ENCODE measurements at regions not wholly inside any gene's neighbourhood (a gene's known extent, or its start where the extent isn't known, plus 50 kb on each side); places are given as distances from the start of the nearest gene placed in this dataset.
A peak's percentile ranks its signal among the peaks of the same experiment; 100 is the strongest.

DNA sequence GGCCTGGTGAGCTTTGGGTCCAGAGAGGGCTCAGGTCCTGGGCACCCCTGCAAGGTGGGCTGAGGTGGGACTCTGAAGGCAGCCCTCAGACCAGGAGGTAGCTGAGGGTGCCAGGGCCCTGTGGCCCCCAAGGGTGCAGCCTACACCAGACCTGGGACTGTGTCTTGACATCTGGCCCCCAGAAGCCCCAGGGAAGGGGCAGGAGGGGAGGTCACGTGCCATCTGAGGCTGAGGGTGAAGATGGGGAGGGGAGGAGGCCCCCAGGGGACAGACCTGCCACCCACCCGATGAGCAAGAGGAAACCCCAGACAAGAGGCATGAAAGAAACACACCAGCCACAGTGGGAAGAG lies 520.2 kb downstream of the BRD1 start:
- DNase-seq = no peak

DNA sequence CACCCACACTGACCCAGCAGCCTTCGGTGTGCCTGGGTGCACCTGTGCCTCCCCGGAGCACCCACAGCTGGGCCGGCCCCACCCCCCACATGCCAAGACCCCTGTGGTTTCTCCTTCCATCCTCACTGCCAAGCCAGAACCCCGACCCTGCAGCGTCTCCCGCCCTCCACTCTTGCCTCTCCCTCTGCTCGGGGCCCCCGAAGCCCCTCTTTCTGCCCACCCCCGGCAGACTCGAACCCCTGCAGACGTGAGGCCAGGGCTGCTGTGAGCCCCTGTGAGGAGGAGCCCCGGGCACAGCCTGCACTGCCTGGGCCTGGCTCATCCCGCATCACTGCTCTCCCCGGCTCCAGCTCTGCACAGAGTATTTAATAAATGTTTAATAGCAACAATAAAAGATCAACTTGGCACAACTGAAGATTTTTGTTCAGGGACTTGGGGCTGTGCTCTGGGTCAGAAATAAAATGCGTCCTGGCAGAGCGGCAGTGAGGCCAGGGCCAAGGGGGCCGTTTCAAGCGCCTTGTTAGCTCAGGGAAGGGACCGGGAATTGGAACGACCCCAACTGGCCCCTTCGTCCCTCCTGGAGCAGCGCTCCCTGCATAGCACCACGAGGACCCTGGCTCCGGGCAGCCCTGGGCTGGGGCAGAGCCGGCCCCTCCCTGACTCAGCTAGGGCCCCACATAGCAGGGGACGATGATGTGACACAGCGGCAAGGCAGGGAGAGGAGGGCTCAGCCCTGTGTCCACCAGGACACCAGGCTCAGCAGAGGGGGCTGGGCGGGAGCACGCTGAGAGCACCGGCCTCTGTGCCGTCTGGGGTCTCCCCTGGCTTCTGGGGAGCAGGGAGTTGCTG lies 520.8 kb downstream of the BRD1 start:
- DNase-seq = no peak

DNA sequence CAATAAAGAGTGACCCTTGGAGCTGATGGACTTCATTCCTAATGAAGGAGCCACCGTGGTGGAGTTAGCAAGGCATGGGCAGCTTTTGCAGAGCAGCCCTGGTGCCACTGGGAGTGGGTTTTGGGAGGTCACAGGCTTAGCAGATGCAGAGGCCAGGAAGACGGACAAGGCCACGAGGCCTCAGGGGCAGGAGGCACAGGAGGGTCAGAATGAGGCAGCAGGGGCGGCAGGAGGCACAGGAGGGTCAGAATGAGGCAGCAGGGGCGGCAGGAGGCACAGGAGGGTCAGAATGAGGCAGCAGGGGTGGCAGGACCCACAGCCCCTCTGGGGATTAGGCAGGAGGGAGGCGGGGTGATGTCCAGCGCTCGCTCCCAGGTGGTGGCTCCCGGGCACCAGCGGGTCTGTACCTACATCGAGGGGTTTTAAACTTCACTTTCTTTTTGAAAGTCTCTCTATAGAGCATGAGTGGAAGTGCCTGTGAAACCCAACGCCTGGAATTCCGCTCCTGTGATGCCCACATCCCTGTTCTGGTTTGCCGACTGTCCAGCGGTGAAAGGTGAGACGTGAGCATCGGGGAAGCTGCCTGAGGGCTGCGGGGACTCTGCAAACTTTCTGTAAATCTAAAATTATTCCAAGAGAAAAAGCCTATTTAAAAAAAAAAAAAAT lies 521.6 kb downstream of the BRD1 start:
- no peak for DNase-seq

DNA sequence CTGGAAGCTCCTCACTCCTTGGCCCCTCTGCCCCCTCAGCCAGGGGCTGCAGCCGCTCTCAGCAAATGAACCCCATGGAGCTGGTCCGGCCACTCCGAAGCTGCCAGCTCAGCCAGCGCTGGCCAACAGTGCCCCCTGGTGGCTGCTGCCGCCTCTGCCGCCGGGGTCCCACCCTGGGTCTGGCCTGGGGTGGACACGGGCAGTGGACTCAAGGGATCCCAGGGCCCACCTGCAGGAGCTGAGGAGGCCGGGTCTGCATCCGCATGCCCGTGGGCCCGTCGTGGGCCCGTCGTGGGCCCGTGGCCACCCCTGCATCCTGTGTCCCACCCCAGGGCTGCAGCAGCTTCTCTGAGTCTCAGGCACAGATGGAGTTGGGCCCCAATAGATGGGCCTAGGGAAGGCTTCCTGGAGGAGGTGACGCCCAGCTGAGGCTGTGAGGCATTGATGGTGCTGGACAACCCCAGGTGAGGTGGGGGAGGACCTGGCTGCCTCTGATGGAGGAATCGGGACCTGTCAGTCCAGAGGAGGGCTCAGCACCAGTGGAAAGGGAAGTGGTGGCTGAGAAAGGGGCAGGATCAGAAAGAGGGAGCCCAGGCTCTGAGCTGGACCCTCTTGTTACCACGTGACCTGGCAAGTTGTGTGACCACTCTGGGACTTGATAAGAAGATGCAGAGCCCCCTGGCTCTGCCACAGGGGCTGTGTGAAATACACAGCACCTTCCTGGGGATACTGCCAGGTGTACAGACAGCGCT lies 522.3 kb downstream of the BRD1 start:
- DNase-seq = peak; percentile 32

DNA sequence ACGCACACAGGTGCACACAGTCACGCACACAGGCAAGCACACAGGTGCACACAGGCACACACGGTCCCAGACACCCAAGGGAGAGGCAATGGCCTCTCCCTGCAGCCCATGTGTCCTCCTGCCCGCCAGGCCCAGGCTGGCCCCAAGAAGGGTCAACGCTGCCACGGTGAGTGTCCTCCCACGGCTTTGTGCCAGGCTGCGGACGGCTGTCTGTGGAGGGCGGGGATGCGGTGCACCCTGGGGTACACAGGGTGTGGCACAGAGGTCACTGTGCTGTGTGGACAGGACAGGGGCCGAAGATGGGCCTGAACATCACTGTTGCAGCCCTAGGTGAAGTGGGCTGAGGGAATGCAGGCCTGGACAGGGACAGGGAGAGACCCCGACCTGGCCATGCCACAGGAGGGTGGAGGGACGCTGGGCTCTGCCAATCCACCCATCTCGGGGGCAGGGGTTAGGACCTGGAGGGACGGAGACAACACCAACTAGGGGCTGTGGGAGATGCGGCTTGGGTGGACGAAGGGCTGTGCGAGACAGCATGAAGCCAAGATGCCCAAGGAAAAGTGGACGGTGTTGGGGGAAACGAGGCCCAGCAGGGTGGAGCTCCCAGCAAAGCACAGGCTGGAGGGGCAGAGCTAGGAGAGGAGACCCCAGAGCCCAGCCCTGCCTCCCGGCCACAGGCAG lies 523.8 kb downstream of the BRD1 start:
- no peak for DNase-seq

DNA sequence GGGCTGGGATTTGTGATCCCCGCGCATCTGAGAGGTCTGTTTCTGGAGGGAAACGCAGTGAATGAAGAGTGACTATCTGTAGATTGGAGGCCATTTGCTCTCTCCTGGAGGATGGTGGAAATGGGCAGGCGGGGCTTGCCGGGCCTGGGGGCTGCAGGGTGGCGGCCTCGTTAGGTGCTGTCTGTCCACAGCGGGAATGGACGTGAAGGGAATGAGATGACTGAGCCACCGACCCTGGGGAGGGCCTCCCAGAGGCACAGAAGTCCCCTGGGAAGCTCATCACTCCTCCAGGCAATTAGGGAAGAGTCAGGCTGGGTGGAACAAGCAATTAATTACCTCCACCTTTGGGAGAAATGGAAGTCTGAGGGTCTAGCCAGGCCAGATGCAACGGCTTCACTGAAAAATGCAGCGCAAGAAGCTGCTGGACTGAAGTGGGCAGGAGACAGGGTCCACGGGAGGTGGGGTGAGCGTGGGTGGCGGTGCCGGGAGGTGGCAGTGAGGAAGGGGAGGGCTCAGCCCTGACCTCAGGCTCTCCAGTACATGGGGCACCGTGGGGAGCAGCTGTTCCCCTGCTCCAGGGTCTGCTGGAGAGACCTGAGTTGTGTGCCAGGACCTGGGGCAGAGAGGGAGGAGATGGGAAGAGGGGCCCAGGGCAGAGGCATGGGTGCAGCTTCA lies 524.5 kb downstream of the BRD1 start:
- no peak for DNase-seq

DNA sequence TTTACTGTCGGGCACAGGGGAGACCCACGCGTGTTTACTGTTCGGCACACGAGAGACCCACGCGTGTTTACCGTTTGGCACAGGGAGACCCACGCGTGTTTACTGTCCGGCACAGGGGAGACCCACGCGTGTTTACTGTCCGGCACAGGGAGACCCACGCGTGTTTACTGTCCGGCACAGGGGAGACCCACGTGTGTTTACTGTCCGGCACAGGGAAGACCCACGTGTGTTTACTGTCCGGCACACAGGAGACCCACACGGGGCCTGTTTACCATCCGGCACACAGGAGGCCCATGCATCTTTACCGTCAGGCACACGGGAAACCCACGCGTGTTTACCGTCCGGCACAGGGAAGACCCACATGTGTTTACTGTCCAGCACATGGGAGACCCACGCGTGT lies 525.1 kb downstream of the BRD1 start:
- DNase-seq = no peak

DNA sequence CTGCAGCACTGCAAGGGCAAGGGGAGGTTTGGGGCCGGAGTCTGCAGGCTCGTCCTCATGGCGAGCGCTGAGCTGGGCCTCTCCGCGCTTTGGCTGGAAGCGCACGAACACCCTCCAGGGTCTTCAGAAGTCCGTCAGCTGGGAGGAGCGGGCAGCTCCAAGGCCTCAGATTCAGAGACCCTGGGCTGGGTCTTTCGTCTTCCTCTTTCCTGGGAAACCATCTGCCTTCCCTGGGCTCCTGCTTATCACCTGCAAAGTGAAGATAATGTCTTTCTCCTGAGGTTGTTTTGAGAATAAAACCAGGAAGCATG lies 525.6 kb downstream of the BRD1 start:
- DNase-seq = no peak

DNA sequence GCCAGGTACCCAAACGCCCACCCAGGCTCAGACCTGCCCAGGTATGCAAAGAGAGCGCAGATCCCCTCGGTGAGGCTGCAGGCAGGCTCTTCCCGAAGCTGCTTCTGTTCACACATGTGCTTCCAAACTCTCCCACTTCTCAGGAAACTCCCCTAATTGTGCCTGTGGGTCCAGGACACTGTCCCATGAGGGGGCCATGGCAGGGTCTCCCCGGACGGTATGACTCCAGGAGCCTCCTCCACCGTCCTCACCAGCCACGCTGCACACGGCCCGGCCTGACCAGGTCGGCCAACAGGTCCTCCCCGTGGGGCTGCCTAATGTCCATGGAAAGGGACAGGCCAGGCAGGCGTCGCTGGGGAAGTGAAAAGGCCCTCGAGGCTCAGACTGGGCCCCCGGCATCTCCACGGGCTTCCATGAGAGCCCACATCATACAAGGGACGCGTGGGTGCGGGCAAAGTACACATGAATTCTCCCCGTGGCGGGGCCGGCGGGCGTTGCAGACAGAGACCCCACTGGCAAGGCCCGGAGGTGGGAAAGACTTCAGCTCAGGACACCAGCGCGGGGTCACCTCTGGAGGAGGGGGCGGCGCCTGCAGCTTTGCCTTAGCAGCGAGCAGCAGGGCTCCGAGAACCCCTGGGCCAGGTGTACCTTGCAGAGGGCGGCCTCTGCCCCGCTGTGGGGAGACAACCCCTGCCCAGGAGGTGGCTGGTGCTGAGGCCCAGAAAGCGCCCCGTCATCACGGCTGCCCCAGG lies 526.1 kb downstream of the BRD1 start:
- no peak for DNase-seq

DNA sequence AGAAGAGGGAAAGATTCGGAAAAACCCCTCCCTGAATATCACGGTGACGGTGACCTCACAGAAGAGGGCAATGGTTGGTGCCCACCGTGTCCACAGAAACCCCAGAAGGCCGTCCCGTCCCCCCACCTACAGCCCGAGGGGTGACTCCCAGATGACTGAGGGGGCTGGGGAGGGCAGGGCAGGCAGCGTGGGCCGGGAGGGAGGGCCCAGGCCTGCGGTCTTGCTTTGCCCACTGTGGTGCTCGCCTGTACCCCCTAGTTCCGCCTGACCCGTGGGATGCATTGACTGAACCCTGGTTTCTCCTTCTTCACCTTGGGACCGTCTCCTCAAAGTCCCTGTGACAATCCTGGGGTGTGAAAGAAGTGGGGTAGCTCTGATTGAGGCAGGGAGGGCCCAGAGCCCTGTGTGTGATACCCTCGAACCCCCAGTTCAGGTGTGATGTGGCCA lies 526.7 kb downstream of the BRD1 start:
- no peak for DNase-seq

DNA sequence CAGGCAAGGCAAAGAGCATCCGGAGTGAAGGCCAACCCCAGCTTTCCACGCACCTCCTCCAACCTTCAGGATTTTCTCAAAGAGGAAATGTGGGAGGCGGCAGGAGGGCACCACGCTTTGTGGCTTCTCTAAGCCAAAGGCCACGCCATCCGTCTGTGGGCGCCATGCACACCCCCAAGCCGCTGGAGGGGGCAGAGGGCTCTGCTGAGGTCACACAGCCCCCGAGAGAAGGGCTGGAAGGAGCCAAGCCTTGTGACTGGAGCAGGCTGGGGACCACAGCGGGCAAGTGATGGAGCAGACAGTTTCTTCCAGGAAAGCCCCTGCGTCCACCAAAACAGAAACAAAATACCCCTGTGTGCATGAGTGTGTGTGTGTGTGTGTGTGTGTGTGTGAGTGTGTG lies 527.4 kb downstream of the BRD1 start:
- DNase-seq = no peak

DNA sequence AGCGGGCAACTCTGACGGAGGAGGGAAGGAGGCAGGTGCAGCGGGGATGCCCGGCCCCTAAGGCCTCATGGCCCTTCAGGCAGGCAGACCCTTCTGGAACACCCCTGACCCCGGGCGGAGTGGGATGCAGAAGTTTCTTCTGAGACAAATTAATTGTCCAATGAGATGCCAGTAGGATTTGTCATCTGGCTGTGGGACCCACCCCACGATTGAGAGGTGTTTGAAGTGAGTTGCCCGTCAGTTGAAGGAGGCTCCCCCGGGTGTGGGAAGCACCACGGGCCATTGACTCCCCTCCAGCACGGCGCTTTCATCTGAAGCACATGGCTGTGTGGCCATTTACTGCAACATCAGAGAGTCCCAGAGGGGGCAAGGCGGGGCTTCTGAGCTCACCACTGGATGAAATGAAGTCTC lies 527.8 kb downstream of the BRD1 start:
- peak; percentile 26 for DNase-seq

DNA sequence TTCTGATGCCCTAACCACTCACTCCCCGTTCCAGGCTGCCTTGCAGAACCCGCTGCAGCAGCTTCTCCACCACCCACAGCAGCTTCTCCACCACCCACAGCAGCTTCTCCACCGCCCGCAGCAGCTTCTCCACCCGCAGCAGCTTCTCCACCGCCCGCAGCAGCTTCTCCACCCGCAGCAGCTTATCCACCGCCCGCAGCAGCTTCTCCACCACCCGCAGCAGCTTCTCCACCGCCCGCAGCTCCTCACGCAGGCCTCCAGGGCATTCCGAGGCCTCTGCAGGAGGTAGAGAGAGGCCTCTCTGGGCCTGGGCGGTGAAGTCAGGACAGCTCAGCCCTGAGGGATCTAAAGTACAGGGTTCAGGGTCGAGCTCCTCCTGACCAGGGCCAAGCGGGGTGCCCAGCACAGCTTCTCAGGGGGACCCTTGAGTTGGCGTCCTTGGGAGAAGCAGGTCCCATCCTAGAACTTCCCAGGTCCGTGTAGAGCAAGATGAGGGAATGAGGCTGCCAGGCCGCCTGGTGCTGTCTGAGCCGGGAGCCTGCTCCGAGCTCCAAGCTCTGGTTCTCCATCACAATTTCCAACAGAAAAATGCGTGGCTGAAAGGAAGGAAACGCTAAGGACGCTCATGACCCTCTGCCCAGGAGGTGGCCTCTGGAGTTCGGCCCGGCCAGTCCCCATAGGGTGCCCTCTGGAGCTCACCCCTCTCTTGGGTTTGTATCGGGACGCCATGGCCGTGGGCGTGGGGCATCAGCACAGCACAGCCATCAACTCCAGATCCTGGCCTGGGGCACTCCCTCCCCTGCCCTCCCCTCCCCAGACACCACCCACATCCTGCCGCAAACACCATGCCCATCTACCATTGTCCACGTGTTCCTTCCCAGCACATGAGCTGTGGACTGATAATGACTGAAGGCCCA lies 528.6 kb downstream of the BRD1 start:
- no peak for DNase-seq

DNA sequence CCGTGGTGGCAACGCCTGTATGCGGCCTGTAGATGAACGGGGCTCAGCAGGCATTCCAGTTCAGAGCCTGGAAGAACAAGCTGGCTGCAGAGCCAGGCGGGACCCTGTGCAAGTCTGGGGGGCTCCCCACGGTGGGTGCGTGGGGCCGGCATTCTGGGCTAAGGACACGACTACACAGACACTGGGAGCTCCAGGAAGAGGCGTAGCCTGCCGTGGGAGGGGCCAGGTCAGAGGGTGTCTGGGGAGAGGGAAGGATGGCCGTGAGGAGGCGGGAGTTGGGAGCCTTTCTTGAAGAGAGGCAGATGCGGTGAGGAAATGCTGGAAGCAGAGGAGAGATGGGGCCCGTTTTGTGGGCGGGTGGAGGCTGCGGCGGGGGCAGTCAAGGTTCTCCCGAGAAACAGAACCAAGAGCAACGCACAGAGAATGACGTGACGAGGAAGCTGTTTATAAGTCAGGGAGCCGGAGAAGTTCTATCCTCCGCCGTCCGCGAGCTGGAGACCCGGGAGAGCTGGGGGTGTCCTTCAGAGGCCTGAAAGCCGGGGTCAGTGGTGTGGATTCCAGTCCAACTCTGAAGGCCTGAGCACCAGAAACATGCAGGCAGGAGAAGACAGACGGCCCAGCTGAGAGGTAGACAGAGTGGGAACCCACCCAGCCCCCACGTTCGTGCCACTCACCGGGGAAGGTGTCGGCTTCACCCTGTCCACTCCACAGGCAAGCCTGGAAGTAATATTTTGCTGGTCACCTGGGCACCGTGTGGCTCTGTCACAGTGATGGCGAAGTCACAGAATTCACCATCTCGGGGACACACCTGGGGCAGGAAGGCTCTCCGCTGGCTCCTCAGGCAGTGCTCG lies 529.6 kb downstream of the BRD1 start:
- no peak for DNase-seq

DNA sequence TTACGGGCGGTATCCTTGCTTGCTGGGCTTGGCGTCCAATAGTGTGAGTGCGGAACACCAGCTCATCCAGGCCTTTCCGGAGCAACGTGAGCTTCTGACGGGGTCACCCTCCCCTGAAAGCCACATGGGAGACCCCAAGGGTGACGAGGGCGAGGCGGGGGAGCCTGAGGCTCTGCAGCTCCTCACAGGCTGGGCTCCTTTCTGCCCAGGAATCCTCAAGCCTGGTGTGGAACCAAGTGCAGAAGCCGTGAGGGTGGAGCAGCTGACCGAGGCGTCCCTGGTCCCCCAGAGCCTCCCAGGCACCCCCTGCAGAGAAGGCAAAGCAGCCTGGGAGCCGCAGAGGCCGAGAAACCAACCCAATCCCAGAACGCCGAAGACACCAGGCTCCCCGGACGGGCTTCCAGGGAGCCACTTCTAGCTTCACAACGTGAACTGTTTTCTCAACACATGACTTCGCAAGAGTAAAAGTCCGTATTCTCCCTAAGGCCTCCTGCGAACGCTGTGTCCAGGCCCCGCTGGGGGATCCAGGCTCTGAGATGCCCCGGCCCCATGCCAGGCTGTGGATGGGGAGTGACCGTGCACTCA lies 530.3 kb downstream of the BRD1 start:
- no peak for DNase-seq

DNA sequence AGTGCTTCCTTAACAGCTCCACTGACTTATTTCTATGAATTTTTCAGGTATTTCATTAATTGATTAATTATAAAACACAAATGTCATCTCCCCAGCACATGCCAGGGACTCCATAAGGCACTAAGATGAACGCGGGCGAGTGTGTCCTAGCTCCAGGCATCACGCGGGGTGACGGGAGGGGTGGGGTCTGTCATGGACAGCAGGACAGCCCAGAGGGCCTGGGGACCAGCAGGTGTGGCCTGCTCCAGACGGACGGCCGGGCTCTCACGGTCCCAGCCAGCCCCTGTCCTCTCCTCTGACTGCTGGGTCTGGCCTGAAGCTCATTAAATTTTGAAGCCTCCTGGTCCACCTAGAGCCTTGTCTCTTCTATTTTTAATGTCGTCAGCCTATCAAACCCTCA lies 531.1 kb downstream of the BRD1 start:
- no peak for DNase-seq

DNA sequence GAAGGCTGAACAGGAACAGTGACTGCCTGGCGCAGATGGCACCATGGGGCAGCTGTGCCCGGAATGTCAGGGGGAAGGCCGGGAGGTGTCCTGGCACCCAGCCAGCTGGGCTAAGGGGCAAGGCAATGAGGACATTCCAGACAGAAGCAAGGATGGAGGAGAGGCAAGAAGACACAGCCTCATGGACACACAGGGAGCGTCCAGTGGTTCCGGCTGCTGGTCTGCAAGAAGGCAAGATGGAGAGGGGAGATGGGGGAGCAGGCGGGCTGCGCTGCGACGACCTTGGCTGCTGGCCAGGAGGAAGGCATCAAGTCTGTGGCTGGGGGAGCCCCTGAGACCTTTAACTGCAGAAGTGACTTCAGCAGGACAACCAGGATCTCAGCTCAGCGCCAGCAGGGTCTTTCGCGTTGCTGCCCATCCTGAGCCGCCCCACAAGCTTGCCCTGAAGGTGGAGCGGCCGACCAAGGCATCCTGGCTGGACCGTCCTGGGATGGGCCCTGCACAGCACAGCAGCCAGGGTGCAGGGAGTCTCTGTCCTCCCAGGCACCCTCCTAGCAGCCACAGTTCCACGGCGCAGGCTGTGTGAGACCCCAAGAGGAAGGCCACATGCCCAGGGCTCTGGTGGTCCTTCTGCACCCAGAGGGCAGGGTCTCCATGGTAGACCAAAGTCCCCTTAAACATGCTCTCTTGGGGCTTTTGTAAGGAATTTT lies 531.7 kb downstream of the BRD1 start:
- peak; percentile 53 for DNase-seq

DNA sequence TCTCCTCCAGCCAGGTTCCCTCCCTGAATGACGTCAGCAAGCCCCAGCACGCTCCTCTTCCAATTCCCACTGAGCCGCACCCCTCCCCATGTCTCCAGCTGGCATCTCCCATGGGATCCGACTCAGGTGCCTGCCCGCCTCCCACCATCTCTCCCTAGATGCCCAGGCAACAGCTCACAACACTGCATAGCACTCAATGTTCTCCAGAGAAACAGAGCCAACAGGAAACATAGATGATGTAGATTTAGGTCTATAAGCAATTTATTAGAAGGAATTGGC lies 532.3 kb downstream of the BRD1 start:
- peak; percentile 95 for DNase-seq

Data from NCI-H345 (cell line).